NCI-H446 (cell line): ENCODE measurements at regions not wholly inside any gene's neighbourhood (a gene's known extent, or its start where the extent isn't known, plus 50 kb on each side); places are given as distances from the start of the nearest gene placed in this dataset.

ENCODE experiments used
- DNase-seq, 2 experiments: peaks; one replicate each; lab custom pipeline; 2025; lab: John Stamatoyannopoulos, UW

- no peak for DNase-seq
Measured at GRCh38 chr4:128357286-128357685, 69.7 kb upstream of the PGRMC2 start.

- no peak for DNase-seq
Measured at GRCh38 chr4:128355305-128355704, 67.7 kb upstream of the PGRMC2 start.

- DNase-seq = no peak
Measured at GRCh38 chr4:128354205-128354821, 66.7 kb upstream of the PGRMC2 start.

- DNase-seq = no peak
Measured at GRCh38 chr4:128353791-128354190, 66.2 kb upstream of the PGRMC2 start.

GRCh38 chr4:128351502-128351901 is 63.9 kb upstream of the PGRMC2 start:
- DNase-seq = no peak

- DNase-seq = no peak
Measured at GRCh38 chr4:128350449-128351045, 62.9 kb upstream of the PGRMC2 start.

- no peak for DNase-seq
Measured at GRCh38 chr4:128349921-128350320, 62.3 kb upstream of the PGRMC2 start.

GRCh38 chr4:128347930-128348660 is 60.5 kb upstream of the PGRMC2 start:
- DNase-seq = no peak

- no peak for DNase-seq
Measured at GRCh38 chr4:128347175-128347868, 59.7 kb upstream of the PGRMC2 start.

- no peak for DNase-seq
Measured at GRCh38 chr4:128346054-128346716, 58.6 kb upstream of the PGRMC2 start.

- DNase-seq = no peak
Measured at GRCh38 chr4:128345650-128346049, 58.0 kb upstream of the PGRMC2 start.

GRCh38 chr4:128342762-128343161 is 55.1 kb upstream of the PGRMC2 start:
- DNase-seq = no peak

GRCh38 chr4:128341634-128342033 is 54.0 kb upstream of the PGRMC2 start:
- no peak for DNase-seq

GRCh38 chr4:128338634-128339355 is 51.2 kb upstream of the PGRMC2 start:
- DNase-seq = no peak

GRCh38 chr4:128337863-128338262 is 50.2 kb upstream of the PGRMC2 start:
- no peak for DNase-seq
